ENCODE measurements at regions not wholly inside any gene's neighbourhood (a gene's known extent, or its start where the extent isn't known, plus 50 kb on each side); places are given as distances from the start of the nearest gene placed in this dataset.

GRCh38 chr7:15839416-15840100, 153.1 kb upstream of the MEOX2 start:
- DNase-seq, result no peak

DNA sequence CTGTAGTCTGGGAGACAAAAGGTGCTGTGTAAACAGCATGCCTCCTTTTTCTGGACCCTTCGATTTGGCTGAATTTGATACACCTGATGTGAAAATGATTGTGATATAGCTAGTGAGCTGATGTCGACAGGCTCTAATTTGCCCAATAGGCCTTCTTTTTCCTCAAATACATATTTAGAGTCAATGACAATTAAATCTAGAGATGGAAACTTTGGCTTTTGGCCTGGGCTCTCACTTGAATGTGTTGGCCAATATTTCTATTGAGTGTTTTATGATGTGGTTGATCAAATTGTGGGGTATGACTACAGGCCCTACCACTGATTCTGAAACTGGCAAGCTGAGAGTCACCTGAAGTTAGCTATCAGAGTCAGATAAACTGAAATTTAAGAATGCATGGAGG, 151.8 kb upstream of the MEOX2 start:
- Histone ChIP-seq H3K27me3 (replicated peaks; ENCODE audit: insufficient read depth, low read length) (no peaks in the 10 kb centered on the region), H3K9me3 (replicated peaks; ENCODE audit: insufficient read depth, low read length) (no peaks in the 10 kb centered on the region), H3K4me1 (ENCODE audit: low read length) (no peaks in the 10 kb centered on the region), H3F3A (ENCODE audit: insufficient read depth, low read length) (no peaks in the 10 kb centered on the region), H3K4me2 (ENCODE audit: low read depth, low read length) (no peak overlapping the region), H4K20me1 (ENCODE audit: insufficient read depth, low read length) (no peaks in the 10 kb centered on the region), H2AFZ (ENCODE audit: low read length) (no peak overlapping the region), H3K79me2 (ENCODE audit: low read length) (no peaks in the 10 kb centered on the region), H3K36me3 (replicated peaks; ENCODE audit: insufficient read depth, low read length) (no peaks in the 10 kb centered on the region), H3K27ac (ENCODE audit: low read length) (no peak overlapping the region), H3K4me3 (ENCODE audit: low read length) (no peak overlapping the region), H3K9me2 (replicated peaks; ENCODE audit: insufficient read depth, low read length) (no peaks in the 10 kb centered on the region), H3K9ac (ENCODE audit: low read length) (no peak overlapping the region)
- no peak for DNase-seq
- no peak for TF ChIP-seq EZH2phosphoT487 (IDR thresholded peaks at IDR 0.05; ENCODE audit: low read length)
- TF ChIP-seq EZH2 (optimal IDR thresholded peaks at IDR 0.05; ENCODE audit: low read depth, low read length), result no peak
- TF ChIP-seq, protein P1, sequence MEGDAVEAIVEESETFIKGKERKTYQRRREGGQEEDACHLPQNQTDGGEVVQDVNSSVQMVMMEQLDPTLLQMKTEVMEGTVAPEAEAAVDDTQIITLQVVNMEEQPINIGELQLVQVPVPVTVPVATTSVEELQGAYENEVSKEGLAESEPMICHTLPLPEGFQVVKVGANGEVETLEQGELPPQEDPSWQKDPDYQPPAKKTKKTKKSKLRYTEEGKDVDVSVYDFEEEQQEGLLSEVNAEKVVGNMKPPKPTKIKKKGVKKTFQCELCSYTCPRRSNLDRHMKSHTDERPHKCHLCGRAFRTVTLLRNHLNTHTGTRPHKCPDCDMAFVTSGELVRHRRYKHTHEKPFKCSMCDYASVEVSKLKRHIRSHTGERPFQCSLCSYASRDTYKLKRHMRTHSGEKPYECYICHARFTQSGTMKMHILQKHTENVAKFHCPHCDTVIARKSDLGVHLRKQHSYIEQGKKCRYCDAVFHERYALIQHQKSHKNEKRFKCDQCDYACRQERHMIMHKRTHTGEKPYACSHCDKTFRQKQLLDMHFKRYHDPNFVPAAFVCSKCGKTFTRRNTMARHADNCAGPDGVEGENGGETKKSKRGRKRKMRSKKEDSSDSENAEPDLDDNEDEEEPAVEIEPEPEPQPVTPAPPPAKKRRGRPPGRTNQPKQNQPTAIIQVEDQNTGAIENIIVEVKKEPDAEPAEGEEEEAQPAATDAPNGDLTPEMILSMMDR (IDR thresholded peaks at IDR 0.05; ENCODE audit: low read length), result no peak

More at GRCh38 chr7:15839416-15840100, 153.1 kb upstream of the MEOX2 start:
- TF ChIP-seq EZH2 (optimal IDR thresholded peaks at IDR 0.05; ENCODE audit: low read depth, low read length) (no peak), EZH2phosphoT487 (IDR thresholded peaks at IDR 0.05; ENCODE audit: low read length) (no peak)
- TF ChIP-seq, protein P1 (IDR thresholded peaks at IDR 0.05; ENCODE audit: low read length), result no peak
- Histone ChIP-seq H3F3A (ENCODE audit: insufficient read depth, low read length) (no peaks in the 10 kb centered on the region), H3K27ac (ENCODE audit: low read length) (no peak overlapping the region), H3K4me3 (ENCODE audit: low read length) (no peak overlapping the region), H3K4me2 (ENCODE audit: low read depth, low read length) (no peak overlapping the region), H3K36me3 (replicated peaks; ENCODE audit: insufficient read depth, low read length) (no peaks in the 10 kb centered on the region), H3K9me2 (replicated peaks; ENCODE audit: insufficient read depth, low read length) (no peaks in the 10 kb centered on the region), H3K27me3 (replicated peaks; ENCODE audit: insufficient read depth, low read length) (no peaks in the 10 kb centered on the region), H3K4me1 (ENCODE audit: low read length) (no peaks in the 10 kb centered on the region), H3K9me3 (replicated peaks; ENCODE audit: insufficient read depth, low read length) (no peaks in the 10 kb centered on the region), H3K79me2 (ENCODE audit: low read length) (no peaks in the 10 kb centered on the region), H3K9ac (ENCODE audit: low read length) (no peak overlapping the region), H4K20me1 (ENCODE audit: insufficient read depth, low read length) (no peaks in the 10 kb centered on the region), H2AFZ (ENCODE audit: low read length) (no peak overlapping the region)

GRCh38 chr7:15837306-15837950, 150.9 kb upstream of the MEOX2 start:
- no peaks in the 10 kb centered on the region for H3K79me2 ChIP-seq (ENCODE audit: low read length)
- no peaks in the 10 kb centered on the region for H4K20me1 ChIP-seq (ENCODE audit: insufficient read depth, low read length)
- TF ChIP-seq EZH2phosphoT487 (IDR thresholded peaks at IDR 0.05; ENCODE audit: low read length) (no peak), EZH2 (optimal IDR thresholded peaks at IDR 0.05; ENCODE audit: low read depth, low read length) (no peak)
- TF ChIP-seq, protein P1 (IDR thresholded peaks at IDR 0.05; ENCODE audit: low read length), result no peak
- DNase-seq, result no peak
- no peaks in the 10 kb centered on the region for H3F3A ChIP-seq (ENCODE audit: insufficient read depth, low read length)
- H3K27ac ChIP-seq (ENCODE audit: low read length), result no peak overlapping the region
- H3K9ac ChIP-seq (ENCODE audit: low read length), result no peak overlapping the region
- H3K4me3 ChIP-seq (ENCODE audit: low read length), result no peak overlapping the region
- H2AFZ ChIP-seq (ENCODE audit: low read length), result no peak overlapping the region
- no peaks in the 10 kb centered on the region for H3K27me3 ChIP-seq (replicated peaks; ENCODE audit: insufficient read depth, low read length)
- H3K4me2 ChIP-seq (ENCODE audit: low read depth, low read length), result no peak overlapping the region
- no peaks in the 10 kb centered on the region for H3K36me3 ChIP-seq (replicated peaks; ENCODE audit: insufficient read depth, low read length)
- no peaks in the 10 kb centered on the region for H3K9me2 ChIP-seq (replicated peaks; ENCODE audit: insufficient read depth, low read length)
- H3K4me1 ChIP-seq (ENCODE audit: low read length), result no peaks in the 10 kb centered on the region
- no peaks in the 10 kb centered on the region for H3K9me3 ChIP-seq (replicated peaks; ENCODE audit: insufficient read depth, low read length)

Measured in MM.1S (cell line).